ENCODE measurements at regions not wholly inside any gene's neighbourhood (a gene's known extent, or its start where the extent isn't known, plus 50 kb on each side); places are given as distances from the start of the nearest gene placed in this dataset.

GRCh38 chr9:118094387-118094786 lies 390.2 kb downstream of the TLR4 start:
- TF ChIP-seq CTCF (IDR thresholded peaks at IDR 0.05), result no peak
- TF ChIP-seq SIN3A (IDR thresholded peaks at IDR 0.05; ENCODE audit: borderline replicate concordance, insufficient read depth, low read depth, low read length), result no peak
- TF ChIP-seq POLR2AphosphoS5 (IDR thresholded peaks at IDR 0.05; ENCODE audit: low read depth, low read length), result no peak

Data from Panc1 (cell line).